Activated naive CD4-positive, alpha-beta T cell treated with anti-CD3 and anti-CD28 coated beads, Interleukin-2, amount 10 ng/mL, durations not matched to agents 7 days and 5 days (primary cell): ENCODE measurements at regions not wholly inside any gene's neighbourhood (a gene's known extent, or its start where the extent isn't known, plus 50 kb on each side); places are given as distances from the start of the nearest gene placed in this dataset.

Experiments
- CTCF ChIA-PET: fragments of 350-600 bp; sonication (Branson Sonifier 250); formaldehyde crosslinking; loops from one replicate; lab custom pipeline; 2021; ENCODE audit warnings: antibody characterized with exemption; lab: Charles Lee
- DNase-seq: peaks from one replicate; pipeline ENCODE4 v3.0.0-alpha.2; 2020
- H3K27ac Mint-ChIP-seq: one replicate; pipeline ENCODE4 v1.8.0; 2021; ENCODE audit warnings: mild to moderate bottlenecking, moderate library complexity, mixed read lengths
- H3K27me3 Mint-ChIP-seq: one replicate; pipeline ENCODE4 v1.8.0; 2021; ENCODE audit warnings: mild to moderate bottlenecking, mixed read lengths
- H3K36me3 Mint-ChIP-seq: one replicate; pipeline ENCODE4 v1.8.0; 2021; ENCODE audit warnings: mixed read lengths
- H3K4me1 Mint-ChIP-seq: one replicate; pipeline ENCODE4 v1.8.0; 2021; ENCODE audit warnings: mixed read lengths
- H3K4me3 Mint-ChIP-seq: one replicate; pipeline ENCODE4 v1.8.0; 2021; ENCODE audit warnings: mild to moderate bottlenecking, moderate library complexity, mixed read lengths
- H3K9me3 Mint-ChIP-seq: one replicate; pipeline ENCODE4 v1.8.0; 2021; ENCODE audit warnings: mixed read lengths

- Mint-ChIP-seq H3K4me1 (no peaks in the 10 kb centered on the region), H3K36me3 (no peaks in the 10 kb centered on the region), H3K9me3 (peaks cover 12% of the 10 kb centered on the region), H3K27me3 (no peaks in the 10 kb centered on the region), H3K27ac (no peak overlapping the region), H3K4me3 (no peak overlapping the region)
- no peak for DNase-seq
- CTCF ChIA-PET = no interaction called here
These were observed 536.6 kb upstream of the RAG2 start for GRCh38 chr11:37134637-37135036.

- H3K4me1 Mint-ChIP-seq = no peaks in the 10 kb centered on the region
- H3K4me3 Mint-ChIP-seq = no peak overlapping the region
- no peaks in the 10 kb centered on the region for H3K27me3 Mint-ChIP-seq
- H3K36me3 Mint-ChIP-seq = no peaks in the 10 kb centered on the region
- CTCF ChIA-PET = no interaction called here
- H3K9me3 Mint-ChIP-seq = peaks cover 8% of the 10 kb centered on the region
- H3K27ac Mint-ChIP-seq = no peak overlapping the region
- no peak for DNase-seq
These were observed 526.3 kb upstream of the RAG2 start for GRCh38 chr11:37124384-37124783.

- no peak for DNase-seq
- H3K9me3 Mint-ChIP-seq = peaks cover 2% of the 10 kb centered on the region
- no peaks in the 10 kb centered on the region for H3K4me1 Mint-ChIP-seq
- H3K36me3 Mint-ChIP-seq = no peaks in the 10 kb centered on the region
- no peaks in the 10 kb centered on the region for H3K27me3 Mint-ChIP-seq
- CTCF ChIA-PET = no interaction called here
- H3K4me3 Mint-ChIP-seq = no peak overlapping the region
- no peak overlapping the region for H3K27ac Mint-ChIP-seq
These were observed 517.9 kb upstream of the RAG2 start for GRCh38 chr11:37115963-37116362.

- DNase-seq = no peak
- no peaks in the 10 kb centered on the region for H3K4me1 Mint-ChIP-seq
- H3K27me3 Mint-ChIP-seq = no peaks in the 10 kb centered on the region
- no peak overlapping the region for H3K27ac Mint-ChIP-seq
- H3K4me3 Mint-ChIP-seq = no peak overlapping the region
- CTCF ChIA-PET = no interaction called here
- peaks cover 1% of the 10 kb centered on the region for H3K9me3 Mint-ChIP-seq
- H3K36me3 Mint-ChIP-seq = no peaks in the 10 kb centered on the region
These were observed 512.3 kb upstream of the RAG2 start for GRCh38 chr11:37110385-37110784.

- Mint-ChIP-seq H3K4me3 (no peak overlapping the region), H3K27ac (no peak overlapping the region), H3K9me3 (peaks cover 1% of the 10 kb centered on the region), H3K27me3 (no peaks in the 10 kb centered on the region), H3K36me3 (no peaks in the 10 kb centered on the region), H3K4me1 (no peaks in the 10 kb centered on the region)
- CTCF ChIA-PET = no interaction called here
- no peak for DNase-seq
These were observed 511.2 kb upstream of the RAG2 start for GRCh38 chr11:37109286-37109585.

GRCh38 chr11:37108436-37109285, 510.6 kb upstream of the RAG2 start:
- no peak overlapping the region for H3K4me3 Mint-ChIP-seq
- no peak for DNase-seq
- no peak overlapping the region for H3K27ac Mint-ChIP-seq
- peaks cover 1% of the 10 kb centered on the region for H3K9me3 Mint-ChIP-seq
- no peaks in the 10 kb centered on the region for H3K27me3 Mint-ChIP-seq
- CTCF ChIA-PET = no interaction called here
- no peaks in the 10 kb centered on the region for H3K4me1 Mint-ChIP-seq
- H3K36me3 Mint-ChIP-seq = no peaks in the 10 kb centered on the region

- Mint-ChIP-seq H3K27ac (no peak overlapping the region), H3K4me1 (no peaks in the 10 kb centered on the region), H3K36me3 (no peaks in the 10 kb centered on the region), H3K27me3 (no peaks in the 10 kb centered on the region), H3K4me3 (no peak overlapping the region), H3K9me3 (peaks cover 1% of the 10 kb centered on the region)
- DNase-seq = no peak
- CTCF ChIA-PET = no interaction called here
These were observed 509.8 kb upstream of the RAG2 start for GRCh38 chr11:37107831-37108230.

- Mint-ChIP-seq H3K27ac (no peak overlapping the region), H3K4me3 (no peak overlapping the region), H3K4me1 (no peaks in the 10 kb centered on the region), H3K27me3 (no peaks in the 10 kb centered on the region), H3K9me3 (peaks cover 1% of the 10 kb centered on the region), H3K36me3 (no peaks in the 10 kb centered on the region)
- CTCF ChIA-PET = no interaction called here
- DNase-seq = no peak
These were observed 509.4 kb upstream of the RAG2 start for GRCh38 chr11:37107415-37107814.

GRCh38 chr11:37105427-37105826, 507.4 kb upstream of the RAG2 start:
- no peaks in the 10 kb centered on the region for H3K36me3 Mint-ChIP-seq
- H3K27me3 Mint-ChIP-seq = no peaks in the 10 kb centered on the region
- DNase-seq = no peak
- H3K4me3 Mint-ChIP-seq = no peak overlapping the region
- peaks cover 2% of the 10 kb centered on the region for H3K9me3 Mint-ChIP-seq
- no peaks in the 10 kb centered on the region for H3K4me1 Mint-ChIP-seq
- CTCF ChIA-PET = no interaction called here
- H3K27ac Mint-ChIP-seq = no peak overlapping the region

GRCh38 chr11:37104380-37104779, 506.3 kb upstream of the RAG2 start:
- H3K27ac Mint-ChIP-seq = no peak overlapping the region
- DNase-seq = no peak
- H3K4me3 Mint-ChIP-seq = no peak overlapping the region
- no peaks in the 10 kb centered on the region for H3K4me1 Mint-ChIP-seq
- no peaks in the 10 kb centered on the region for H3K27me3 Mint-ChIP-seq
- H3K36me3 Mint-ChIP-seq = no peaks in the 10 kb centered on the region
- H3K9me3 Mint-ChIP-seq = peaks cover 2% of the 10 kb centered on the region
- CTCF ChIA-PET = no interaction called here

GRCh38 chr11:37100008-37100407, 502.0 kb upstream of the RAG2 start:
- Mint-ChIP-seq H3K4me3 (no peak overlapping the region), H3K36me3 (no peaks in the 10 kb centered on the region), H3K27me3 (no peaks in the 10 kb centered on the region), H3K4me1 (no peaks in the 10 kb centered on the region), H3K27ac (no peak overlapping the region), H3K9me3 (peaks cover 3% of the 10 kb centered on the region)
- no peak for DNase-seq
- CTCF ChIA-PET = no interaction called here

- peaks cover 3% of the 10 kb centered on the region for H3K9me3 Mint-ChIP-seq
- H3K4me1 Mint-ChIP-seq = no peaks in the 10 kb centered on the region
- H3K36me3 Mint-ChIP-seq = no peaks in the 10 kb centered on the region
- H3K27me3 Mint-ChIP-seq = no peaks in the 10 kb centered on the region
- CTCF ChIA-PET = no interaction called here
- no peak overlapping the region for H3K27ac Mint-ChIP-seq
- H3K4me3 Mint-ChIP-seq = no peak overlapping the region
- DNase-seq = no peak
These were observed 494.5 kb upstream of the RAG2 start for GRCh38 chr11:37092487-37092886.

GRCh38 chr11:37089439-37089838, 491.4 kb upstream of the RAG2 start:
- no peaks in the 10 kb centered on the region for H3K27me3 Mint-ChIP-seq
- no peaks in the 10 kb centered on the region for H3K36me3 Mint-ChIP-seq
- no peak overlapping the region for H3K27ac Mint-ChIP-seq
- DNase-seq = no peak
- peaks cover 3% of the 10 kb centered on the region for H3K9me3 Mint-ChIP-seq
- no peak overlapping the region for H3K4me3 Mint-ChIP-seq
- no peaks in the 10 kb centered on the region for H3K4me1 Mint-ChIP-seq
- CTCF ChIA-PET = no interaction called here

GRCh38 chr11:37088573-37088910, 490.5 kb upstream of the RAG2 start:
- H3K4me1 Mint-ChIP-seq = no peaks in the 10 kb centered on the region
- CTCF ChIA-PET = no interaction called here
- H3K4me3 Mint-ChIP-seq = no peak overlapping the region
- no peaks in the 10 kb centered on the region for H3K27me3 Mint-ChIP-seq
- no peaks in the 10 kb centered on the region for H3K36me3 Mint-ChIP-seq
- DNase-seq = no peak
- H3K9me3 Mint-ChIP-seq = no peaks in the 10 kb centered on the region
- H3K27ac Mint-ChIP-seq = no peak overlapping the region

GRCh38 chr11:37087650-37088572, 489.9 kb upstream of the RAG2 start:
- no peak overlapping the region for H3K4me3 Mint-ChIP-seq
- CTCF ChIA-PET = no interaction called here
- H3K4me1 Mint-ChIP-seq = no peaks in the 10 kb centered on the region
- H3K36me3 Mint-ChIP-seq = no peaks in the 10 kb centered on the region
- H3K9me3 Mint-ChIP-seq = no peaks in the 10 kb centered on the region
- DNase-seq = no peak
- no peaks in the 10 kb centered on the region for H3K27me3 Mint-ChIP-seq
- H3K27ac Mint-ChIP-seq = no peak overlapping the region
